K562 (cell line): ENCODE measurements at regions not wholly inside any gene's neighbourhood (a gene's known extent, or its start where the extent isn't known, plus 50 kb on each side); places are given as distances from the start of the nearest gene placed in this dataset.

ENCODE experiments used
- ATAC-seq: fragments of 200-7000 bp; cut with Tn5 transposase; 3 replicates; pipeline ENCODE4 v1.9.1; 2020; ENCODE audit warnings: moderate library complexity
- BruUV-seq: library from RNA; stranded (reverse); fragments of 400-500 nt; replicated peaks from 2 replicates; lab custom pipeline; 2021; lab: Mats Ljungman, UMichigan
- CTCF ChIA-PET: fragments of 300-600 bp; formaldehyde crosslinking; extraction: SDS; loops from one replicate; lab custom pipeline; 2021; ENCODE audit warnings: low intra/inter-chr PET ratio; lab: Yijun Ruan, JAX
- POLR2A ChIA-PET: fragments of 300-600, 350-650 bp; sonication (Branson Sonifier 250); formaldehyde crosslinking; extraction: SDS; loops from one replicate; lab custom pipeline; 2021; ENCODE audit warnings: antibody characterized with exemption, inconsistent platforms; lab: Yijun Ruan, JAX
- DNase-seq, 4 experiments: peaks; one replicate each; pipeline versions ENCODE4 v3.0.0 to v3.0.0-alpha.2; 2011 to 2018; ENCODE audit warnings: low spot score in 3 of 4, mixed read lengths in 3 of 4; ENCODE audit errors: extremely low read depth in 1 of 4
- FAIRE-seq: peaks from 2 replicates; lab custom pipeline; 2011; peaks lifted over from hg19 to GRCh38; lab: Jason Lieb, UNC
- H2AFZ ChIP-seq: 2 replicates; pipeline ENCODE4 v1.6.0; 2011; ENCODE audit warnings: low read depth, low read length, control low read depth, inconsistent platforms
- H3K27ac ChIP-seq: fragments of 200-600 bp; 3 replicates; pipeline ENCODE4 v1.8.0; 2011; ENCODE audit warnings: low read depth, mild to moderate bottlenecking, control low read depth, inconsistent platforms, low read length, moderate library complexity, mixed read lengths; ENCODE audit errors: extremely low read depth
- H3K27me3 ChIP-seq, 2 experiments: fragments of 300-600 bp in 1 of 2; 2 replicates in 1 of 2; 3 replicates in 1 of 2; pipeline versions ENCODE4 v1.6.0 to v1.8.0; 2011; ENCODE audit warnings: inconsistent platforms in 2 of 2, low read length in 2 of 2, mild to moderate bottlenecking in 1 of 2, mixed read lengths in 1 of 2, moderate library complexity in 1 of 2; ENCODE audit not compliant: control insufficient read depth in 2 of 2, insufficient read depth in 2 of 2
- H3K36me3 ChIP-seq: fragments of 300-600 bp; 3 replicates; pipeline ENCODE4 v1.8.0; 2011; ENCODE audit warnings: mild to moderate bottlenecking, low read length, inconsistent platforms; ENCODE audit not compliant: control insufficient read depth, insufficient read depth
- H3K4me1 ChIP-seq, 2 experiments: fragments of 200-600 bp in 1 of 2; replicated peaks in 1 of 2; 2 replicates in 1 of 2; 3 replicates in 1 of 2; pipeline versions ENCODE4 v1.5.1 to v1.8.0; 2011; ENCODE audit warnings: inconsistent platforms in 2 of 2, low read length in 2 of 2, mild to moderate bottlenecking in 1 of 2, mixed read lengths in 1 of 2, moderate library complexity in 1 of 2; ENCODE audit not compliant: control insufficient read depth in 2 of 2, insufficient read depth in 2 of 2
- H3K4me2 ChIP-seq: 2 replicates; pipeline ENCODE4 v1.6.1; 2011; ENCODE audit warnings: low read length, control low read depth, inconsistent platforms, mixed read lengths; ENCODE audit not compliant: insufficient read depth
- H3K4me3 ChIP-seq: fragments of 200-600 bp; sonication (generic), shearing (Covaris generic); 2 replicates; pipeline ENCODE4 v1.5.1; 2016; ENCODE audit warnings: control low read depth, inconsistent platforms
- H3K79me2 ChIP-seq: fragments of 200-600 bp; 3 replicates; pipeline ENCODE4 v1.8.0; 2011; ENCODE audit warnings: low read length, inconsistent platforms; ENCODE audit not compliant: control insufficient read depth, insufficient read depth
- H3K9ac ChIP-seq, 2 experiments: 2 replicates each; pipeline versions ENCODE4 v1.6.0 to v1.6.1; 2011; ENCODE audit warnings: low read depth in 2 of 2, low read length in 2 of 2, control low read depth in 1 of 2, inconsistent platforms in 1 of 2, mild to moderate bottlenecking in 1 of 2, mixed read lengths in 1 of 2; ENCODE audit not compliant: insufficient read depth in 1 of 2
- H3K9me1 ChIP-seq: one replicate; pipeline ENCODE4 v1.6.0; 2011; ENCODE audit warnings: inconsistent platforms, mild to moderate bottlenecking, low read length, moderate library complexity; ENCODE audit not compliant: control insufficient read depth, insufficient read depth
- H3K9me3 ChIP-seq: replicated peaks from 2 replicates; pipeline ENCODE4 v1.5.1; 2011; ENCODE audit warnings: low read depth, low read length, inconsistent platforms; ENCODE audit not compliant: control insufficient read depth, insufficient read depth
- H4K20me1 ChIP-seq: replicated peaks from 2 replicates; pipeline ENCODE4 v1.6.1; 2011; ENCODE audit warnings: low read length, inconsistent platforms, mixed read lengths; ENCODE audit not compliant: control insufficient read depth, insufficient read depth
- ASH1L ChIP-seq: fragments of 450-650 bp; IDR thresholded peaks from 2 replicates; pipeline ENCODE4 v1.6.1; 2018; ENCODE audit warnings: borderline replicate concordance, mild to moderate bottlenecking, low read depth; ENCODE audit not compliant: partially characterized antibody
- CREB3 ChIP-seq: fragments of 450-650 bp; conservative IDR thresholded peaks from 2 replicates; pipeline ENCODE4 v1.6.1; 2016; ENCODE audit warnings: missing genetic modification characterization, low read depth, mild to moderate bottlenecking, missing compliant biosample characterization, moderate library complexity
- GABPB1 ChIP-seq: sonication (generic); formaldehyde crosslinking; IDR thresholded peaks from 2 replicates; pipeline ENCODE4 v1.8.0; 2022; ENCODE audit warnings: mild to moderate bottlenecking, missing genetic modification reagents
- HDAC3 ChIP-seq: fragments of 450-650 bp; IDR thresholded peaks from 2 replicates; pipeline ENCODE4 v1.6.1; 2018; ENCODE audit warnings: borderline replicate concordance, mild to moderate bottlenecking, moderate library complexity; ENCODE audit not compliant: partially characterized antibody
- MCM2 ChIP-seq: fragments of 450-650 bp; IDR thresholded peaks from 2 replicates; pipeline ENCODE4 v1.6.1; 2017; ENCODE audit warnings: low read depth, mild to moderate bottlenecking
- NFIC ChIP-seq: fragments of 450-650 bp; IDR thresholded peaks from 2 replicates; pipeline ENCODE4 v1.6.1; 2017; ENCODE audit warnings: mild to moderate bottlenecking, inconsistent platforms
- SREBF1 ChIP-seq: fragments of 150-350 bp; IDR thresholded peaks from 2 replicates; pipeline ENCODE4 v1.6.1; 2014; ENCODE audit warnings: antibody characterized with exemption, low read depth, low read length, borderline replicate concordance
- ZBED1 ChIP-seq: IDR thresholded peaks from 2 replicates; pipeline ENCODE4 v1.6.1; 2014
- WGBS: fragments of 100-300 bp; shearing (Covaris generic); methylation state at CpG from one replicate; pipeline ENCODE4 v1.1.6; 2016; ENCODE audit warnings: low coverage, mixed read lengths; ENCODE audit not compliant: insufficient coverage; ENCODE audit errors: missing lambda C conversion rate; 5-methylcytosine and 5-hydroxymethylcytosine counted together
- in situ Hi-C: fragments of 300-500 bp; cut with MboI; formaldehyde crosslinking; loops from 4 replicates; pipeline ENCODE4 v1.15.0; 2018; ENCODE audit warnings: inconsistent platforms, mixed read lengths
- intact Hi-C: fragments of 100-400 bp; cut with micrococcal nuclease; formaldehyde crosslinking; loops from 2 replicates; pipeline ENCODE4 v1.14.2; 2022

DNA sequence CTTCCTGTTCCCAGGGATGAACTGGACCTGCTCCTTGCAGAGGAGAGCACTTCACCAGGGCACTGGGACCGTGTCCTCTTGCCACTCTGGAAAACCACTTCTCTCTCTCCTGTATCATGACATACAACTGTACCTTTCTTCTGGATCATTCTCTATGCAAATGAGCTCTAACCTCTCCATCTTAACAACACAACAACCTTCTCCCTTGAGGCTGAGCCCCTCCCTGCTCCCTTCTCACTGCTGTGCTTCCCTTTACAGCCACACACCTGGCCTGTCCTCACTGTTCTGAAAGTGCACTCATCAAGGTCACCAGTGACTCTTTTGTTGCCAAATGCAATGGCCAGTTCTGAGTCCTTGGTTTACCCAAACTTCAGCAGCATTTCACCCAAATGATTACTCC, 54.5 kb upstream of the MRPS6 start (continued):
- TF ChIP-seq MCM2, result no peak
- TF ChIP-seq CREB3 (tag), result no peak
- no peak for TF ChIP-seq GABPB1 (CRISPR knock-in tag)
- no peak for TF ChIP-seq ZBED1
- TF ChIP-seq ASH1L, result no peak
- no peak for TF ChIP-seq HDAC3

GRCh38 chr21:34018185-34018584, 55.2 kb upstream of the MRPS6 start:
- ATAC-seq (no peak), FAIRE-seq (no peak), DNase-seq (no peak)
- intact Hi-C loops (no loop called here), in situ Hi-C loops (no loop called here)
- Histone ChIP-seq H3K27me3 (0 out of 5 replicates have a peak, but pooled peaks cover 0 to under 1% of the 10 kb centered on the region in 2 experiments), H3K27ac (no peak overlapping the region), H3K9ac (no peak overlapping the region), H3K9me1 (no peaks in the 10 kb centered on the region), H2AFZ (no peak overlapping the region), H3K36me3 (no peaks in the 10 kb centered on the region), H3K79me2 (no peaks in the 10 kb centered on the region), H3K9me3 (no peaks in the 10 kb centered on the region), H3K4me3 (no peak overlapping the region), H3K4me2 (no peak overlapping the region), H4K20me1 (no peaks in the 10 kb centered on the region), H3K4me1 (peaks cover 0 to 14% of the 10 kb centered on the region in 2 experiments; a peak in 4 of 5 replicates)
- CTCF ChIA-PET, result no interaction called here
- no TSS peak for BruUV-seq
- WGBS, result 33% methylated on average over 1 of the region's 1 CpG
- TF ChIP-seq NFIC, result no peak
- TF ChIP-seq SREBF1, result no peak
- POLR2A ChIA-PET, result interaction anchor here (1.7 kb wide), 1 partner anchor 12 kb away, joined by 5 read pairs; no protein-coding TSS in a partner anchor
